Left ventricle myocardium inferior (tissue), 1 donor: ENCODE measurements at regions not wholly inside any gene's neighbourhood (a gene's known extent, or its start where the extent isn't known, plus 50 kb on each side); places are given as distances from the start of the nearest gene placed in this dataset.

Experiments
- DNase-seq: peaks from one replicate; pipeline ENCODE4 v3.0.0-alpha.2; 2020
- H3K27ac ChIP-seq: fragments of 200-600 bp; replicated peaks from 2 replicates; pipeline ENCODE4 v1.8.0; 2021
- H3K27me3 ChIP-seq: fragments of 200-600 bp; 2 replicates; pipeline ENCODE4 v1.8.0; 2021; ENCODE audit warnings: low read depth
- H3K36me3 ChIP-seq: fragments of 200-600 bp; 2 replicates; pipeline ENCODE4 v1.8.0; 2021
- H3K4me1 ChIP-seq: fragments of 200-600 bp; 2 replicates; pipeline ENCODE4 v1.8.0; 2021
- H3K4me3 ChIP-seq: fragments of 200-600 bp; 2 replicates; pipeline ENCODE4 v1.8.0; 2021; ENCODE audit warnings: mild to moderate bottlenecking, moderate library complexity
- H3K9me3 ChIP-seq: fragments of 200-600 bp; replicated peaks from 2 replicates; pipeline ENCODE4 v1.8.0; 2021
- intact Hi-C: fragments of 100-400 bp; cut with micrococcal nuclease; formaldehyde crosslinking; loops from one replicate; pipeline ENCODE4 v1.11.0; 2022
- TF ChIP-seq, protein P1 (sequence below): fragments of 200-600 bp; IDR thresholded peaks from 2 replicates; pipeline ENCODE4 v1.8.0; 2021; ENCODE audit warnings: antibody characterized with exemption, mild to moderate bottlenecking, borderline replicate concordance
- donor health status: DM: no; HTN: yes; CAD: no; lungs with severe emphysema.

DNA sequence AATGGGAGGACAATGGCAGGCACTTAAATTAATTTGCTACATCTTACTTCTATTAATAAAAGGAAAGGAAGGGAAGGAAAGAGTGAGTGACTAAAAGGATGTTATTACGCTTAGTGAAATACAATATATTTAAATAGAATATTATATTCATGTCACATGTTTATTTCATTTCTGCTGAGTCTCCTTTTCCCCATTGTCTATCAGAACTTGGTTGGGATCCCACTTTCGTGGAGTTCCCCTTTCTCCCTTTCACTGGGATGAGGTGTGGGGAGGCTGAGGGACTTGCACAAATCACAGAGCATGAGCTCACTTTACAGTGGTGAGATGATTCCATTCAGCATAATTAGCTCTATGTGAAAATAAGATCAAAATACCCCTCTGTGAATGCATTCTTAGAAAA is 730.6 kb downstream of the TSN start:
- no peak for DNase-seq
- no peak overlapping the region for H3K27ac ChIP-seq
- intact Hi-C loops = no loop called here
- H3K4me1 ChIP-seq = no peaks in the 10 kb centered on the region
- H3K4me3 ChIP-seq = no peak overlapping the region
- H3K27me3 ChIP-seq = no peaks in the 10 kb centered on the region
- TF ChIP-seq, protein P1, sequence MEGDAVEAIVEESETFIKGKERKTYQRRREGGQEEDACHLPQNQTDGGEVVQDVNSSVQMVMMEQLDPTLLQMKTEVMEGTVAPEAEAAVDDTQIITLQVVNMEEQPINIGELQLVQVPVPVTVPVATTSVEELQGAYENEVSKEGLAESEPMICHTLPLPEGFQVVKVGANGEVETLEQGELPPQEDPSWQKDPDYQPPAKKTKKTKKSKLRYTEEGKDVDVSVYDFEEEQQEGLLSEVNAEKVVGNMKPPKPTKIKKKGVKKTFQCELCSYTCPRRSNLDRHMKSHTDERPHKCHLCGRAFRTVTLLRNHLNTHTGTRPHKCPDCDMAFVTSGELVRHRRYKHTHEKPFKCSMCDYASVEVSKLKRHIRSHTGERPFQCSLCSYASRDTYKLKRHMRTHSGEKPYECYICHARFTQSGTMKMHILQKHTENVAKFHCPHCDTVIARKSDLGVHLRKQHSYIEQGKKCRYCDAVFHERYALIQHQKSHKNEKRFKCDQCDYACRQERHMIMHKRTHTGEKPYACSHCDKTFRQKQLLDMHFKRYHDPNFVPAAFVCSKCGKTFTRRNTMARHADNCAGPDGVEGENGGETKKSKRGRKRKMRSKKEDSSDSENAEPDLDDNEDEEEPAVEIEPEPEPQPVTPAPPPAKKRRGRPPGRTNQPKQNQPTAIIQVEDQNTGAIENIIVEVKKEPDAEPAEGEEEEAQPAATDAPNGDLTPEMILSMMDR = no peak
- no peaks in the 10 kb centered on the region for H3K36me3 ChIP-seq
- H3K9me3 ChIP-seq = no peaks in the 10 kb centered on the region

GRCh38 chr2:122486705-122487415 is 731.4 kb downstream of the TSN start:
- H3K4me1 ChIP-seq = no peaks in the 10 kb centered on the region
- H3K36me3 ChIP-seq = no peaks in the 10 kb centered on the region
- no peak overlapping the region for H3K4me3 ChIP-seq
- intact Hi-C loops = no loop called here
- TF ChIP-seq, protein P1 = no peak
- no peaks in the 10 kb centered on the region for H3K9me3 ChIP-seq
- no peak overlapping the region for H3K27ac ChIP-seq
- H3K27me3 ChIP-seq = no peaks in the 10 kb centered on the region
- no peak for DNase-seq

DNA sequence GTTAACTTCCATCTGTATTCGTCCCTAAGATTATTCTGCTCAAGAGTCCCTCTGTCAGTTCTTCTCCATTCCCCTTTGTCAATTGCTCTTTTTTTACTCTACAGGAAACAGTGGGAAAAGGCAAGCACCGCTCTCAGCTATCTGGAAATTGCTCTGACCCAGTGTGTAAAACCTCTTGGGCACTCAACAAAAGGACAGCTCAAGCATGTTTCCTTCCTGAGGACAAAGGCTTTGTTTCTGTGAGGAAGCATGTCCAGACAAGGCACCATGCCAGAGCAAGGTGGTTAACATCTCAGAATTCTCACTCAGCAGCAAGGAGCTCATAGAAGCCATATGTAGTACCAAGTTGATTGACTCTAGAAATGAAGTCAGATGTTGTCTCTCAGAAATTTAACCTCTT is 735.6 kb downstream of the TSN start:
- H3K36me3 ChIP-seq = no peaks in the 10 kb centered on the region
- no peaks in the 10 kb centered on the region for H3K4me1 ChIP-seq
- intact Hi-C loops = no loop called here
- H3K4me3 ChIP-seq = no peak overlapping the region
- no peak for DNase-seq
- H3K27me3 ChIP-seq = no peaks in the 10 kb centered on the region
- TF ChIP-seq, protein P1 = no peak
- peaks cover 11% of the 10 kb centered on the region for H3K9me3 ChIP-seq
- H3K27ac ChIP-seq = no peak overlapping the region

GRCh38 chr2:122500316-122501105 is 745.1 kb downstream of the TSN start:
- peaks cover 13% of the 10 kb centered on the region for H3K9me3 ChIP-seq
- H3K4me1 ChIP-seq = no peaks in the 10 kb centered on the region
- no peak for DNase-seq
- no peaks in the 10 kb centered on the region for H3K36me3 ChIP-seq
- TF ChIP-seq, protein P1 = no peak
- intact Hi-C loops = no loop called here
- no peaks in the 10 kb centered on the region for H3K27me3 ChIP-seq
- H3K4me3 ChIP-seq = no peak overlapping the region
- H3K27ac ChIP-seq = no peak overlapping the region

DNA sequence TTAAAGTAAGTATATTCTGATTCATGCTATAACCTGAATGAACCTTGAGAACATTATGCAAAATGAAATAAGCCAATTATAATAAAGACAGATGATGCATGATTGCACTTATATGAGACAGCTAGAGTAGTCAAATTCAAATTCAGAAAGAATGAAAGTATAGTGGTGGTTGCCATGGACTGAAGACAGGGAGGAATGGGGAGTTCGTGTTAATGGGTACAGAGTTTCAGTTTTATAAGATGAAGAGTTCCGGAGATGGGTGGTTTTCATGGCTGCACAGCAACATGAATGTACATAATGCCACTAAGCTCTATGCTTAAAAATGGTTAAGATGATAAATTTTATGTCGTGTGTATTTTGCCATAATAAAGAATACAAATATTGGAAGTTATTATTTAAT is 751.2 kb downstream of the TSN start:
- H3K27me3 ChIP-seq = no peaks in the 10 kb centered on the region
- TF ChIP-seq, protein P1 = no peak
- intact Hi-C loops = no loop called here

More for the DNA sequence above, 751.2 kb downstream of the TSN start:
- Histone ChIP-seq H3K9me3 (no peaks in the 10 kb centered on the region), H3K36me3 (no peaks in the 10 kb centered on the region), H3K4me3 (no peak overlapping the region), H3K27ac (no peak overlapping the region), H3K4me1 (no peaks in the 10 kb centered on the region)
- no peak for DNase-seq
